Ovary (tissue), 7 donors: ENCODE measurements at regions not wholly inside any gene's neighbourhood (a gene's known extent, or its start where the extent isn't known, plus 50 kb on each side); places are given as distances from the start of the nearest gene placed in this dataset.
"Not testable (repeated sequence)": the region's sequence is repeated elsewhere in the genome, so short reads cannot be mapped to it uniquely, and the experiment has no call there.

Experiments used
- DNase-seq, 5 donors: peaks; one replicate each; pipeline ENCODE4 v3.0.0-alpha.2; 2019 to 2020
- H3K27ac ChIP-seq, 2 donors: fragments of 200-600 bp; one replicate each; pipeline versions ENCODE4 v1.5.1 to v1.8.0; 2019 to 2022
- H3K27me3 ChIP-seq: fragments of 200-600 bp; one replicate; pipeline ENCODE4 v1.8.0; 2022
- H3K36me3 ChIP-seq: fragments of 200-600 bp; sonication (generic); one replicate; pipeline ENCODE4 v1.5.1; 2019
- H3K4me1 ChIP-seq: one replicate; pipeline ENCODE4 v1.8.1; 2013; ENCODE audit warnings: mild to moderate bottlenecking, moderate library complexity; ENCODE audit not compliant: insufficient read depth
- H3K4me3 ChIP-seq: fragments of 200-600 bp; sonication (generic); one replicate; pipeline ENCODE4 v1.5.1; 2017
- H3K9me3 ChIP-seq, 2 donors: fragments of 200-600 bp in 1 of 2; sonication (generic) in 1 of 2; one replicate each; pipeline versions ENCODE4 v1.5.1 to v1.8.1; 2013 to 2019; ENCODE audit warnings: mild to moderate bottlenecking in 1 of 2, moderate library complexity in 1 of 2
- CTCF ChIP-seq, 3 donors: fragments of 450-650 bp in 2 of 3; fragments of 200-600 bp in 1 of 3; IDR thresholded peaks; one replicate each; pipeline versions ENCODE4 v1.5.1 to v1.8.0; 2016 to 2022; ENCODE audit warnings: antibody characterized with exemption in 3 of 3, mild to moderate bottlenecking in 1 of 3
- EP300 ChIP-seq: sonication (generic); formaldehyde crosslinking; IDR thresholded peaks from one replicate; pipeline ENCODE4 v1.6.1; 2017; ENCODE audit warnings: antibody characterized with exemption
- POLR2A ChIP-seq: fragments of 450-650 bp; IDR thresholded peaks from one replicate; pipeline ENCODE4 v1.6.1; 2017; ENCODE audit warnings: antibody characterized with exemption, mild to moderate bottlenecking, moderate library complexity
- WGBS, 3 donors: extraction: QIAGEN DNeasy Blood & Tissue Kit in 1 of 3; methylation state at CpG; one replicate each; pipeline versions ENCODE4 v1.1.5 to v1.1.7; 2013 to 2017; 5-methylcytosine and 5-hydroxymethylcytosine counted together
- intact Hi-C, 4 donors: fragments of 100-400 bp; cut with DNase I; formaldehyde crosslinking; loops; one replicate each; pipeline versions ENCODE4 v1.11.0 to v1.15.1; 2022 to 2023
- donor health status: DM: no; HTN: no; CAD: no; lungs with moderate emphysema.
- donor health status: DM: no; HTN: no; CAD: no.
- donor health status: Bipolar disorder and iron deficiency.
- donor health status: DM: no; HTN: no; CAD: no.
- donor health status: DM: yes; HTN: yes; CAD: no.

GRCh38 chr10:121270906-121271305 is 327.3 kb downstream of the FGFR2 start:
- no peak for TF ChIP-seq POLR2A
- no peak for TF ChIP-seq CTCF (IDR thresholded peaks at IDR 0.05)
- TF ChIP-seq EP300 = no peak
- Histone ChIP-seq H3K9me3 (no peaks in the 10 kb centered on the region), H3K27ac (no peak overlapping the region), H3K4me3 (no peak overlapping the region), H3K27me3 (no peaks in the 10 kb centered on the region), H3K4me1 (no peaks in the 10 kb centered on the region), H3K36me3 (no peaks in the 10 kb centered on the region)
- DNase-seq = no peak
- intact Hi-C loops = no loop called here
- 89% methylated on average over 7 of the region's 7 CpGs for WGBS, 3 donors

- WGBS, 3 donors = 88 to 95% (median 93%) methylated on average over 7 of the region's 7 CpGs
- H3K9me3 ChIP-seq = no peaks in the 10 kb centered on the region
- H3K4me3 ChIP-seq = no peak overlapping the region
- H3K36me3 ChIP-seq = no peaks in the 10 kb centered on the region
- no peaks in the 10 kb centered on the region for H3K4me1 ChIP-seq
- TF ChIP-seq POLR2A = no peak
- TF ChIP-seq EP300 = no peak
- TF ChIP-seq CTCF (IDR thresholded peaks at IDR 0.05) = no peak
- no peak for DNase-seq
- intact Hi-C loops = no loop called here
- H3K27ac ChIP-seq = no peak overlapping the region
- H3K27me3 ChIP-seq = no peaks in the 10 kb centered on the region
Observed at GRCh38 chr10:121276046-121276445, 322.2 kb downstream of the FGFR2 start.

GRCh38 chr10:121276822-121277221 is 321.4 kb downstream of the FGFR2 start:
- Histone ChIP-seq H3K9me3 (no peaks in the 10 kb centered on the region), H3K4me1 (no peaks in the 10 kb centered on the region), H3K27ac (no peak overlapping the region), H3K36me3 (no peaks in the 10 kb centered on the region), H3K27me3 (no peaks in the 10 kb centered on the region), H3K4me3 (no peak overlapping the region)
- DNase-seq = no peak
- no peak for TF ChIP-seq EP300
- TF ChIP-seq CTCF (IDR thresholded peaks at IDR 0.05) = no peak
- no peak for TF ChIP-seq POLR2A
- WGBS, 3 donors = 49 to 65% (median 50%) methylated on average over 4 of the region's 4 CpGs
- intact Hi-C loops = no loop called here

GRCh38 chr10:121278386-121278785 is 319.9 kb downstream of the FGFR2 start:
- WGBS, 3 donors = 68 to 76% (median 72%) methylated on average over 3 of the region's 3 CpGs
- H3K4me3 ChIP-seq, DNase-seq, H3K27ac ChIP-seq, intact Hi-C loops, H3K4me1 ChIP-seq, H3K9me3 ChIP-seq, H3K27me3 ChIP-seq, H3K36me3 ChIP-seq: not testable (repeated sequence)

GRCh38 chr10:121281576-121281975 is 316.7 kb downstream of the FGFR2 start:
- Histone ChIP-seq H3K27ac (no peak overlapping the region), H3K27me3 (no peaks in the 10 kb centered on the region), H3K4me3 (no peak overlapping the region), H3K36me3 (no peaks in the 10 kb centered on the region), H3K4me1 (peaks cover 2% of the 10 kb centered on the region), H3K9me3 (no peaks in the 10 kb centered on the region)
- WGBS, 3 donors = 80 to 82% (median 82%) methylated on average over 2 of the region's 2 CpGs
- intact Hi-C loops = no loop called here
- TF ChIP-seq CTCF (IDR thresholded peaks at IDR 0.05) = no peak
- TF ChIP-seq EP300 = no peak
- TF ChIP-seq POLR2A = no peak
- no peak for DNase-seq
